CD4-positive, alpha-beta T cell treated with Interleukin-12 subunit alpha and Interleukin-12 subunit beta, for 1 hour (primary cell): ENCODE measurements at regions not wholly inside any gene's neighbourhood (a gene's known extent, or its start where the extent isn't known, plus 50 kb on each side); places are given as distances from the start of the nearest gene placed in this dataset.
"Not testable (repeated sequence)": the region's sequence is repeated elsewhere in the genome, so short reads cannot be mapped to it uniquely, and the experiment has no call there.

Experiments used
- DNase-seq: peaks from one replicate; pipeline ENCODE4 v3.0.0-alpha.2; 2020

- DNase-seq: not testable (repeated sequence)
These were observed 122.1 kb downstream of the SPAG6 start for GRCh38 chr10:22467393-22467792.

- DNase-seq: no peak
These were observed 123.4 kb downstream of the SPAG6 start for GRCh38 chr10:22468570-22469320.

- no peak for DNase-seq
These were observed 127.7 kb downstream of the SPAG6 start for GRCh38 chr10:22473044-22473443.

GRCh38 chr10:22473459-22473858, 128.2 kb downstream of the SPAG6 start:
- no peak for DNase-seq

- peak; percentile 8 for DNase-seq
These were observed 130.6 kb downstream of the SPAG6 start for GRCh38 chr10:22475651-22476600.

DNA sequence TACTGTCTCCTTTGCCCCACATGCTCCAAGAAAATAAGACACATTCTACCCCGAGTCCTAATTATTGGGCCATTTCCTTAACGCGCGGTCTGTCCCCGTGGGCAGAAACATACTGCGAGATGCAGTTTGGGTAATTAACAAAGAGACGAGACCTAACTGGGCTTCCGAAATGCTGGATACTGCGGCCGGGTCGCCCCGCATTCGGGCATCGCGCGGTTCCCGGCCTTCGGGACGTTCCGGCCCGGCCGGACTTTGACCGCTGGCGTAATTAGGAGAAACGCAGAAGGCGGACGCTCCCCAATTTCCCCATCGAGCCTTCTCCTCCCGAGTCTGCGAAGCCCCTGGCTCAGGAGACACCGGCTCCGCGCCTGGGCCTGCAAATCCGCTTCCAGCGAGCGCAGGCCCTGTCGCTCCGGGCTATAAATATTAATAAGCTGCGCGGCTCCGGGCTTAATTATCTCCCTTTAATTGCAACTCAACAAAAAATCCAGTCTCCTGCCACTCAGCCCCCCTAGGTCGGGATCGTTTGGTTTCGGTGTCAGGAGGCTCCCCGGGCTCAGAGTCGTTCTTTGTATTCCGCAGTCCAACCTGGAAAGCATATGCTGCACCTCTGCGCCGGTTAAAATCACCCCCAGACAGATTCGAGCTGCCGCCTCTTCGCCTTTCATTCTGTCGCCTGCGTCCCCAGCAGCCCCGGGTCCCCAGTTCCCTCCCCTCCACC, 131.5 kb downstream of the SPAG6 start:
- DNase-seq: no peak

GRCh38 chr10:22477334-22478287, 132.3 kb downstream of the SPAG6 start:
- no peak for DNase-seq

DNA sequence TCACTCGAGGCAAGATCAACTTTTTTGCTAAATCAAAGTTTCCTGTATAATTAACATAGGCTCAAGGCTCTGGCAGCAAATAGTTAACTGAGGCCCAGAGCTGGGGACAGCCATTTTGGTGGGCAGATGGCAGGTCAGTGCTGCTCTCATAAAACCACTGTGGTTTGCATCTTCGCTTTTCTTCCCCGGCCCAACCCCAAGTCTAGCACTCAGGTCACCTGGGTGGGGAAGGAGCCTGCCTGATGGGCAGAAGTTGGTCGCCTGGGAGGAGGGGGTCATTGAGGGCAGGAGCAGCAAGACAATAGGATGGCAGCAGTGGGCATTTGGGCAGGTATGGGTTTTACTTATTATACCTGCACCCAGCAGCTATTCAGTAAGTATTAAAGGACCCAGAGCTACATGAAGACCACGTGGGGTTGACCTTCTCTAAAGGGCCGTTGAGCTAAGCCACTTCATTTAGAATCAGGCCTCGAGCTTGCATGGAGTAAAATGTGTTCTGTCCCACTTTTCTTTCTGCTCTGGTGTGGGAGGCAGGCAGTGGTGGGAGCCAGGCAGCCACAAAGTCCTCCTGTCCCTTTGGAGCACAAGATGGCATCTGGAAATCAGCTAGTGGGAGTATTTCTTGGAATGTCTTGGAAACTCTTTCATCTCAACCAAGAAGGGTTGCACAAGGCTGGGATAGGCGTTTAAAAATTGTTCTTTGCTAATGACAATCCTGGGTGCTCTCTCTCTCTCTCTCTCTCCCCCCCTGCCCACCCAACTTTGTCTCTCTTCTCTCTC, 133.4 kb downstream of the SPAG6 start:
- DNase-seq: no peak

DNA sequence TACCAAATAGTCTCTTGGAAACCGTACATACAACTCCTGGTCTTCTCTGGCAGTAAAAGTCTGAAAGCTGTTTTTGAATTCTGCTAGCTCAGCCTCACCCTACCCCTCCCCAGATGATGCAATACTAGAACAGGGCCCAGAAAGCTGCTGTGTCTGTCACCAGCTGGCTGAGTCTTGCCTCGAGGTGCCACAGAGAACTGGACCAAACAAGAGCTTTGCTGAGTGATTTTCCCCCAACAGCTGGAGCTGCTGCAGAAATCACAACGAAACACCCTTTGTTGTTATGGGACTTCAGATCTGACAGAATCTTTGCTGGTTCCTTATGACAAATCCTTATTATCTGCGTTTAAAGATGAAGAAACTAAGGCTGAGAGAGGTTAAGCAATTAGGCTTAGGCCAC, 134.1 kb downstream of the SPAG6 start:
- no peak for DNase-seq

DNA sequence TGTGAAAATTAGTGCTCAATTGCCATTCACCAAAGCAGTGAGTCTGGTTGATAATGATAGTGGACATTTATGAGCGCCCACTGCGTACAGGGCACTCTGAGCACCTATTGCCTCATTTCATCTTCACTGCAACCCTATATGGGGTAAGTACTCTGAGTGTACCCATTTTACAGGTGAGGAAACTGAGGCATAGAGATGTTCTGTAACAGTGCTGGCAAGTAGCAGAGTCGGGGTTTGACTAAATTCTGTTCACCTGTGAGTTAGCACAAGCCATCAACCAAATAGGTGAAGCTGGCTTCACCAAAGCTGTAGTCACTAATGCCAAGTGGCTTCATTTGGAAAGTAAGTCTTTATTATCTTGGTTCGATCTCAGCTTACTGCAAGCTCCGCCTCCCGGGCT, 135.8 kb downstream of the SPAG6 start:
- no peak for DNase-seq

- DNase-seq: no peak
These were observed 136.6 kb downstream of the SPAG6 start for GRCh38 chr10:22481687-22482539.

GRCh38 chr10:22483132-22483531, 137.8 kb downstream of the SPAG6 start:
- no peak for DNase-seq
